Panc1 (cell line): ENCODE measurements at regions not wholly inside any gene's neighbourhood (a gene's known extent, or its start where the extent isn't known, plus 50 kb on each side); places are given as distances from the start of the nearest gene placed in this dataset.

Experiments
- SIN3A ChIP-seq: IDR thresholded peaks from 2 replicates; pipeline ENCODE4 v1.6.1; 2012; ENCODE audit warnings: low read depth, mild to moderate bottlenecking, low read length, moderate library complexity, borderline replicate concordance; ENCODE audit not compliant: insufficient read depth
- TF ChIP-seq, protein P1 (sequence below): fragments of 450-650 bp; IDR thresholded peaks from 2 replicates; pipeline ENCODE4 v1.5.1; 2017; ENCODE audit warnings: mild to moderate bottlenecking

GRCh38 chr6:124903797-124904196, 58.4 kb upstream of the RNF217 start:
- TF ChIP-seq, protein P1, sequence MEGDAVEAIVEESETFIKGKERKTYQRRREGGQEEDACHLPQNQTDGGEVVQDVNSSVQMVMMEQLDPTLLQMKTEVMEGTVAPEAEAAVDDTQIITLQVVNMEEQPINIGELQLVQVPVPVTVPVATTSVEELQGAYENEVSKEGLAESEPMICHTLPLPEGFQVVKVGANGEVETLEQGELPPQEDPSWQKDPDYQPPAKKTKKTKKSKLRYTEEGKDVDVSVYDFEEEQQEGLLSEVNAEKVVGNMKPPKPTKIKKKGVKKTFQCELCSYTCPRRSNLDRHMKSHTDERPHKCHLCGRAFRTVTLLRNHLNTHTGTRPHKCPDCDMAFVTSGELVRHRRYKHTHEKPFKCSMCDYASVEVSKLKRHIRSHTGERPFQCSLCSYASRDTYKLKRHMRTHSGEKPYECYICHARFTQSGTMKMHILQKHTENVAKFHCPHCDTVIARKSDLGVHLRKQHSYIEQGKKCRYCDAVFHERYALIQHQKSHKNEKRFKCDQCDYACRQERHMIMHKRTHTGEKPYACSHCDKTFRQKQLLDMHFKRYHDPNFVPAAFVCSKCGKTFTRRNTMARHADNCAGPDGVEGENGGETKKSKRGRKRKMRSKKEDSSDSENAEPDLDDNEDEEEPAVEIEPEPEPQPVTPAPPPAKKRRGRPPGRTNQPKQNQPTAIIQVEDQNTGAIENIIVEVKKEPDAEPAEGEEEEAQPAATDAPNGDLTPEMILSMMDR = no peak
- no peak for TF ChIP-seq SIN3A
